Stimulated activated memory B cell treated with anti-CD40 and anti-IgM and Interleukin-4, amounts not matched to agents 10 μg/mL and 1 μg/mL and 100 μg/mL, for 72 hours (primary cell): ENCODE measurements at regions not wholly inside any gene's neighbourhood (a gene's known extent, or its start where the extent isn't known, plus 50 kb on each side); places are given as distances from the start of the nearest gene placed in this dataset.

Source experiments
- ATAC-seq: fragments of 150-1000 bp; cut with Tn5 transposase; 2 replicates; pipeline ENCODE4 v1.10.0; 2021
- H3K27ac Mint-ChIP-seq: one replicate; pipeline ENCODE4 v1.8.0; 2022; ENCODE audit warnings: mild to moderate bottlenecking, mixed read lengths
- H3K27me3 Mint-ChIP-seq: one replicate; pipeline ENCODE4 v1.8.0; 2022; ENCODE audit warnings: mixed read lengths
- H3K36me3 Mint-ChIP-seq: one replicate; pipeline ENCODE4 v1.8.0; 2022; ENCODE audit warnings: mixed read lengths
- H3K4me1 Mint-ChIP-seq: one replicate; pipeline ENCODE4 v1.8.0; 2022; ENCODE audit warnings: mixed read lengths
- H3K4me3 Mint-ChIP-seq: one replicate; pipeline ENCODE4 v1.8.0; 2022; ENCODE audit warnings: mild to moderate bottlenecking, moderate library complexity, mixed read lengths
- H3K9me3 Mint-ChIP-seq: one replicate; pipeline ENCODE4 v1.8.0; 2022; ENCODE audit warnings: mixed read lengths

- no peaks in the 10 kb centered on the region for H3K4me1 Mint-ChIP-seq
- H3K27ac Mint-ChIP-seq: no peak overlapping the region
- no peak overlapping the region for H3K4me3 Mint-ChIP-seq
- no peaks in the 10 kb centered on the region for H3K36me3 Mint-ChIP-seq
- no peak for ATAC-seq
- no peaks in the 10 kb centered on the region for H3K27me3 Mint-ChIP-seq
- H3K9me3 Mint-ChIP-seq: no peaks in the 10 kb centered on the region
Observed at GRCh38 chr18:43578211-43578610, 300.9 kb upstream of the SYT4 start.

- ATAC-seq: no peak
- H3K9me3 Mint-ChIP-seq: no peaks in the 10 kb centered on the region
- no peaks in the 10 kb centered on the region for H3K36me3 Mint-ChIP-seq
- no peak overlapping the region for H3K27ac Mint-ChIP-seq
- no peaks in the 10 kb centered on the region for H3K4me1 Mint-ChIP-seq
- H3K4me3 Mint-ChIP-seq: no peak overlapping the region
- H3K27me3 Mint-ChIP-seq: peaks cover 4% of the 10 kb centered on the region
Observed at GRCh38 chr18:43578706-43579105, 301.4 kb upstream of the SYT4 start.

GRCh38 chr18:43581936-43582519, 304.7 kb upstream of the SYT4 start:
- ATAC-seq: no peak
- Mint-ChIP-seq H3K36me3 (no peaks in the 10 kb centered on the region), H3K9me3 (no peaks in the 10 kb centered on the region), H3K4me3 (no peak overlapping the region), H3K27me3 (peaks cover 8% of the 10 kb centered on the region), H3K4me1 (no peaks in the 10 kb centered on the region), H3K27ac (no peak overlapping the region)

GRCh38 chr18:43587538-43588153, 310.4 kb upstream of the SYT4 start:
- no peak for ATAC-seq
- Mint-ChIP-seq H3K27ac (no peak overlapping the region), H3K4me1 (no peaks in the 10 kb centered on the region), H3K4me3 (no peak overlapping the region), H3K27me3 (peaks cover 8% of the 10 kb centered on the region), H3K36me3 (no peaks in the 10 kb centered on the region), H3K9me3 (no peaks in the 10 kb centered on the region)

- no peaks in the 10 kb centered on the region for H3K4me1 Mint-ChIP-seq
- no peaks in the 10 kb centered on the region for H3K9me3 Mint-ChIP-seq
- H3K27ac Mint-ChIP-seq: no peak overlapping the region
- ATAC-seq: peak; percentile 34
- H3K27me3 Mint-ChIP-seq: peaks cover 3% of the 10 kb centered on the region
- no peak overlapping the region for H3K4me3 Mint-ChIP-seq
- H3K36me3 Mint-ChIP-seq: no peaks in the 10 kb centered on the region
Observed at GRCh38 chr18:43588838-43589237, 311.5 kb upstream of the SYT4 start.

- Mint-ChIP-seq H3K36me3 (no peaks in the 10 kb centered on the region), H3K27me3 (no peaks in the 10 kb centered on the region), H3K4me3 (no peak overlapping the region), H3K27ac (no peak overlapping the region), H3K4me1 (no peaks in the 10 kb centered on the region), H3K9me3 (no peaks in the 10 kb centered on the region)
- peak; percentile 11 for ATAC-seq
Observed at GRCh38 chr18:43589611-43590151, 312.4 kb upstream of the SYT4 start.

- peak; percentile 38 for ATAC-seq
- Mint-ChIP-seq H3K27ac (no peak overlapping the region), H3K9me3 (no peaks in the 10 kb centered on the region)
Observed at GRCh38 chr18:43590182-43590903, 313.1 kb upstream of the SYT4 start.

GRCh38 chr18:43592269-43592668, 315.0 kb upstream of the SYT4 start:
- no peaks in the 10 kb centered on the region for H3K27me3 Mint-ChIP-seq
- no peaks in the 10 kb centered on the region for H3K4me1 Mint-ChIP-seq
- H3K27ac Mint-ChIP-seq: no peak overlapping the region
- no peaks in the 10 kb centered on the region for H3K36me3 Mint-ChIP-seq
- no peaks in the 10 kb centered on the region for H3K9me3 Mint-ChIP-seq
- H3K4me3 Mint-ChIP-seq: no peak overlapping the region
- no peak for ATAC-seq

More at GRCh38 chr18:43590182-43590903, 313.1 kb upstream of the SYT4 start:
- Mint-ChIP-seq H3K27me3 (no peaks in the 10 kb centered on the region), H3K4me1 (no peaks in the 10 kb centered on the region), H3K4me3 (no peak overlapping the region), H3K36me3 (no peaks in the 10 kb centered on the region)

GRCh38 chr18:43596105-43596712, 318.9 kb upstream of the SYT4 start:
- no peaks in the 10 kb centered on the region for H3K4me1 Mint-ChIP-seq
- H3K36me3 Mint-ChIP-seq: no peaks in the 10 kb centered on the region
- H3K27ac Mint-ChIP-seq: no peak overlapping the region
- no peak for ATAC-seq
- no peaks in the 10 kb centered on the region for H3K27me3 Mint-ChIP-seq
- H3K9me3 Mint-ChIP-seq: no peaks in the 10 kb centered on the region
- no peak overlapping the region for H3K4me3 Mint-ChIP-seq

GRCh38 chr18:43601432-43601831, 324.1 kb upstream of the SYT4 start:
- Mint-ChIP-seq H3K4me3 (no peak overlapping the region), H3K36me3 (no peaks in the 10 kb centered on the region), H3K4me1 (no peaks in the 10 kb centered on the region), H3K27ac (no peak overlapping the region), H3K9me3 (peaks cover 21% of the 10 kb centered on the region), H3K27me3 (no peaks in the 10 kb centered on the region)
- ATAC-seq: no peak

GRCh38 chr18:43605224-43605623, 327.9 kb upstream of the SYT4 start:
- Mint-ChIP-seq H3K27ac (no peak overlapping the region), H3K27me3 (no peaks in the 10 kb centered on the region), H3K4me1 (no peaks in the 10 kb centered on the region), H3K9me3 (peaks cover 26% of the 10 kb centered on the region), H3K4me3 (no peak overlapping the region), H3K36me3 (no peaks in the 10 kb centered on the region)
- ATAC-seq: no peak

GRCh38 chr18:43606795-43607194, 329.5 kb upstream of the SYT4 start:
- peaks cover 23% of the 10 kb centered on the region for H3K9me3 Mint-ChIP-seq
- no peaks in the 10 kb centered on the region for H3K36me3 Mint-ChIP-seq
- no peak for ATAC-seq
- no peaks in the 10 kb centered on the region for H3K27me3 Mint-ChIP-seq
- no peak overlapping the region for H3K27ac Mint-ChIP-seq
- H3K4me1 Mint-ChIP-seq: no peaks in the 10 kb centered on the region
- no peak overlapping the region for H3K4me3 Mint-ChIP-seq

- Mint-ChIP-seq H3K4me1 (no peaks in the 10 kb centered on the region), H3K9me3 (no peaks in the 10 kb centered on the region), H3K4me3 (no peak overlapping the region), H3K36me3 (no peaks in the 10 kb centered on the region), H3K27me3 (no peaks in the 10 kb centered on the region), H3K27ac (no peak overlapping the region)
- no peak for ATAC-seq
Observed at GRCh38 chr18:43620936-43621335, 343.6 kb upstream of the SYT4 start.

- Mint-ChIP-seq H3K27me3 (no peaks in the 10 kb centered on the region), H3K4me3 (no peak overlapping the region), H3K36me3 (no peaks in the 10 kb centered on the region), H3K27ac (no peak overlapping the region), H3K9me3 (no peaks in the 10 kb centered on the region), H3K4me1 (no peaks in the 10 kb centered on the region)
- no peak for ATAC-seq
Observed at GRCh38 chr18:43622024-43622423, 344.7 kb upstream of the SYT4 start.

GRCh38 chr18:43625582-43625981, 348.3 kb upstream of the SYT4 start:
- Mint-ChIP-seq H3K36me3 (no peaks in the 10 kb centered on the region), H3K27me3 (peaks cover 12% of the 10 kb centered on the region), H3K27ac (no peak overlapping the region), H3K9me3 (no peaks in the 10 kb centered on the region), H3K4me1 (no peaks in the 10 kb centered on the region), H3K4me3 (no peak overlapping the region)
- ATAC-seq: no peak
